ENCODE measurements at regions not wholly inside any gene's neighbourhood (a gene's known extent, or its start where the extent isn't known, plus 50 kb on each side); places are given as distances from the start of the nearest gene placed in this dataset.

GRCh38 chr7:84389242-84389641 lies 194.7 kb upstream of the SEMA3A start:
- peaks cover 5% of the 10 kb centered on the region for H3K4me1 ChIP-seq (ENCODE audit: insufficient read depth, poor library complexity, severe bottlenecking)
- no peak for DNase-seq (ENCODE audit: low spot score)
- TF ChIP-seq CTCF (IDR thresholded peaks at IDR 0.05; ENCODE audit: poor library complexity, severe bottlenecking): no peak

GRCh38 chr7:84387595-84387994 lies 193.0 kb upstream of the SEMA3A start:
- H3K27me3 ChIP-seq (ENCODE audit: insufficient read depth, poor library complexity, severe bottlenecking): no peaks in the 10 kb centered on the region
- no peak overlapping the region for H3K27ac ChIP-seq (ENCODE audit: poor library complexity, severe bottlenecking)
- no peak for TF ChIP-seq CTCF (IDR thresholded peaks at IDR 0.05; ENCODE audit: poor library complexity, severe bottlenecking)
- DNase-seq (ENCODE audit: low spot score) (no peak), ATAC-seq (ENCODE audit: low read depth) (no peak)
- H3K4me3 ChIP-seq (ENCODE audit: severe bottlenecking): no peak overlapping the region
- H3K36me3 ChIP-seq (ENCODE audit: low read depth): no peaks in the 10 kb centered on the region
- H3K9me3 ChIP-seq (ENCODE audit: severe bottlenecking): no peaks in the 10 kb centered on the region
- no peaks in the 10 kb centered on the region for H3K4me1 ChIP-seq (ENCODE audit: insufficient read depth, poor library complexity, severe bottlenecking)

More at GRCh38 chr7:84389242-84389641, 194.7 kb upstream of the SEMA3A start:
- no peaks in the 10 kb centered on the region for H3K27me3 ChIP-seq (ENCODE audit: insufficient read depth, poor library complexity, severe bottlenecking)
- H3K9me3 ChIP-seq (ENCODE audit: severe bottlenecking): no peaks in the 10 kb centered on the region
- H3K4me3 ChIP-seq (ENCODE audit: severe bottlenecking): no peak overlapping the region
- no peak for ATAC-seq (ENCODE audit: low read depth)
- no peaks in the 10 kb centered on the region for H3K36me3 ChIP-seq (ENCODE audit: low read depth)
- H3K27ac ChIP-seq (ENCODE audit: poor library complexity, severe bottlenecking): no peak overlapping the region

- Histone ChIP-seq H3K4me1 (ENCODE audit: insufficient read depth, poor library complexity, severe bottlenecking) (no peaks in the 10 kb centered on the region), H3K27me3 (ENCODE audit: insufficient read depth, poor library complexity, severe bottlenecking) (no peaks in the 10 kb centered on the region), H3K9me3 (ENCODE audit: severe bottlenecking) (no peaks in the 10 kb centered on the region), H3K27ac (ENCODE audit: poor library complexity, severe bottlenecking) (no peak overlapping the region), H3K36me3 (ENCODE audit: low read depth) (no peaks in the 10 kb centered on the region), H3K4me3 (ENCODE audit: severe bottlenecking) (no peak overlapping the region)
- no peak for DNase-seq (ENCODE audit: low spot score)
- TF ChIP-seq CTCF (IDR thresholded peaks at IDR 0.05; ENCODE audit: poor library complexity, severe bottlenecking): no peak
- no peak for ATAC-seq (ENCODE audit: low read depth)
Observed at GRCh38 chr7:84384417-84384816, 189.8 kb upstream of the SEMA3A start.

- H3K27me3 ChIP-seq (ENCODE audit: insufficient read depth, poor library complexity, severe bottlenecking): no peaks in the 10 kb centered on the region
- H3K36me3 ChIP-seq (ENCODE audit: low read depth): no peaks in the 10 kb centered on the region
- DNase-seq (ENCODE audit: low spot score) (no peak), ATAC-seq (ENCODE audit: low read depth) (no peak)
- no peak for TF ChIP-seq CTCF (IDR thresholded peaks at IDR 0.05; ENCODE audit: poor library complexity, severe bottlenecking)
- no peak overlapping the region for H3K27ac ChIP-seq (ENCODE audit: poor library complexity, severe bottlenecking)
- H3K4me3 ChIP-seq (ENCODE audit: severe bottlenecking): no peak overlapping the region
- no peaks in the 10 kb centered on the region for H3K9me3 ChIP-seq (ENCODE audit: severe bottlenecking)
- no peaks in the 10 kb centered on the region for H3K4me1 ChIP-seq (ENCODE audit: insufficient read depth, poor library complexity, severe bottlenecking)
Observed at GRCh38 chr7:84379446-84379845, 184.9 kb upstream of the SEMA3A start.

GRCh38 chr7:84372712-84373111 lies 178.1 kb upstream of the SEMA3A start:
- H3K36me3 ChIP-seq (ENCODE audit: low read depth): no peaks in the 10 kb centered on the region
- DNase-seq (ENCODE audit: low spot score): no peak
- H3K4me3 ChIP-seq (ENCODE audit: severe bottlenecking): no peak overlapping the region
- H3K27ac ChIP-seq (ENCODE audit: poor library complexity, severe bottlenecking): peak overlapping the region; percentile 75
- no peaks in the 10 kb centered on the region for H3K27me3 ChIP-seq (ENCODE audit: insufficient read depth, poor library complexity, severe bottlenecking)
- ATAC-seq (ENCODE audit: low read depth): no peak
- H3K4me1 ChIP-seq (ENCODE audit: insufficient read depth, poor library complexity, severe bottlenecking): peaks cover 21% of the 10 kb centered on the region
- no peak for TF ChIP-seq CTCF (IDR thresholded peaks at IDR 0.05; ENCODE audit: poor library complexity, severe bottlenecking)
- H3K9me3 ChIP-seq (ENCODE audit: severe bottlenecking): no peaks in the 10 kb centered on the region

Data from RWPE2 (cell line).